Upper lobe of left lung (tissue), 6 donors: ENCODE measurements at regions not wholly inside any gene's neighbourhood (a gene's known extent, or its start where the extent isn't known, plus 50 kb on each side); places are given as distances from the start of the nearest gene placed in this dataset.

Experiments used
- ATAC-seq, 2 donors: fragments of 200-7000 bp; cut with Tn5 transposase; one replicate each; pipeline ENCODE4 v1.9.1; 2022; ENCODE audit warnings: mild to moderate bottlenecking in 2 of 2, moderate library complexity in 2 of 2; ENCODE audit not compliant: low FRiP score in 2 of 2
- DNase-seq, 2 donors: peaks; one replicate each; pipeline ENCODE4 v3.0.0-alpha.2; 2019 to 2020
- H3K27ac ChIP-seq, 4 donors: fragments of 200-600 bp; sonication (generic); one replicate each; pipeline ENCODE4 v1.5.1; 2016 to 2019
- H3K27me3 ChIP-seq, 4 donors: fragments of 200-600 bp; sonication (generic); one replicate each; pipeline ENCODE4 v1.5.1; 2017 to 2019
- H3K36me3 ChIP-seq, 4 donors: fragments of 200-600 bp; sonication (generic); one replicate each; pipeline ENCODE4 v1.5.1; 2016 to 2019
- H3K4me1 ChIP-seq, 4 donors: fragments of 200-600 bp; sonication (generic); one replicate each; pipeline ENCODE4 v1.5.1; 2018 to 2019
- H3K4me3 ChIP-seq, 4 donors: fragments of 200-600 bp; sonication (generic); one replicate each; pipeline ENCODE4 v1.5.1; 2017 to 2019; ENCODE audit warnings: mild to moderate bottlenecking in 2 of 4, moderate library complexity in 1 of 4
- H3K9me3 ChIP-seq, 4 donors: fragments of 200-600 bp; sonication (generic); one replicate each; pipeline ENCODE4 v1.5.1; 2018 to 2019
- EP300 ChIP-seq, 4 donors: sonication (generic); formaldehyde crosslinking; IDR thresholded peaks; one replicate each; pipeline ENCODE4 v1.5.1; 2017; ENCODE audit warnings: antibody characterized with exemption in 4 of 4, control low read depth in 2 of 4
- POLR2A ChIP-seq, 4 donors: fragments of 450-650 bp; IDR thresholded peaks; one replicate each; pipeline ENCODE4 v1.5.1; 2016 to 2017; ENCODE audit warnings: antibody characterized with exemption in 4 of 4, mild to moderate bottlenecking in 2 of 4
- POLR2AphosphoS5 ChIP-seq, 2 donors: sonication (generic); formaldehyde crosslinking; IDR thresholded peaks; one replicate each; pipeline ENCODE4 v1.5.1; 2017; ENCODE audit warnings: antibody characterized with exemption in 2 of 2
- WGBS, 2 donors: methylation state at CpG; one replicate each; pipeline ENCODE4 v1.1.5; 2017 to 2018; 5-methylcytosine and 5-hydroxymethylcytosine counted together
- TF ChIP-seq, protein P1 (sequence below), 6 experiments: fragments of 450-650 bp in 4 of 6; fragments of 200-600 bp in 2 of 6; sonication (generic) in 2 of 6; IDR thresholded peaks; one replicate each; pipeline ENCODE4 v1.5.1; 2016 to 2019; ENCODE audit warnings: antibody characterized with exemption in 6 of 6
- donor health status: DM: no; HTN: no; CAD: no; lungs with moderate emphysema.
- donor health status: DM: no; HTN: yes; CAD: no; lungs with severe emphysema.

DNA sequence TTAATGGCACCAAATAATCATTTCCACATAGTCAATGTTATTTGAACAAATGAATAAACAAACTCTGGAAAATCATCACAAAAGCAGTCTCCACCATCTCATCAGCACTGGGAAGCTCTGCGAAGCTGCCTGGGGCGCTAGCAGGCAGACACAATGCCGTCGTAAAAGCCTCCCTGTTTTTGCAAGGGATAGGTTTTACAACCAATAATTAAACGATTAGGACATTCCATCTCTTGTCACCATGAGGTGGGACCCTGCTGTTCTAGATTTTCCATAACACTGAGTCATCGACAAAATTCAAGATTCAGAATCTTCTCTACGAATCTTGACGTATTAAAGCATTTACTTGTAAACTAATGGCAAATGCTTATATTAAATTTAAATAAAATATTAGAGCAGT, 172.8 kb upstream of the AKR1E2 start:
- no peaks in the 10 kb centered on the region for H3K36me3 ChIP-seq
- DNase-seq (peak in 1 of 2 donors; percentile 1), ATAC-seq (no peak)
- no peak overlapping the region for H3K4me3 ChIP-seq
- H3K9me3 ChIP-seq: no peaks in the 10 kb centered on the region
- H3K27ac ChIP-seq: no peak overlapping the region
- TF ChIP-seq POLR2A (IDR thresholded peaks at IDR 0.05) (no peak), POLR2AphosphoS5 (IDR thresholded peaks at IDR 0.05) (no peak), EP300 (IDR thresholded peaks at IDR 0.05) (no peak)
- TF ChIP-seq, protein P1, sequence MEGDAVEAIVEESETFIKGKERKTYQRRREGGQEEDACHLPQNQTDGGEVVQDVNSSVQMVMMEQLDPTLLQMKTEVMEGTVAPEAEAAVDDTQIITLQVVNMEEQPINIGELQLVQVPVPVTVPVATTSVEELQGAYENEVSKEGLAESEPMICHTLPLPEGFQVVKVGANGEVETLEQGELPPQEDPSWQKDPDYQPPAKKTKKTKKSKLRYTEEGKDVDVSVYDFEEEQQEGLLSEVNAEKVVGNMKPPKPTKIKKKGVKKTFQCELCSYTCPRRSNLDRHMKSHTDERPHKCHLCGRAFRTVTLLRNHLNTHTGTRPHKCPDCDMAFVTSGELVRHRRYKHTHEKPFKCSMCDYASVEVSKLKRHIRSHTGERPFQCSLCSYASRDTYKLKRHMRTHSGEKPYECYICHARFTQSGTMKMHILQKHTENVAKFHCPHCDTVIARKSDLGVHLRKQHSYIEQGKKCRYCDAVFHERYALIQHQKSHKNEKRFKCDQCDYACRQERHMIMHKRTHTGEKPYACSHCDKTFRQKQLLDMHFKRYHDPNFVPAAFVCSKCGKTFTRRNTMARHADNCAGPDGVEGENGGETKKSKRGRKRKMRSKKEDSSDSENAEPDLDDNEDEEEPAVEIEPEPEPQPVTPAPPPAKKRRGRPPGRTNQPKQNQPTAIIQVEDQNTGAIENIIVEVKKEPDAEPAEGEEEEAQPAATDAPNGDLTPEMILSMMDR (IDR thresholded peaks at IDR 0.05): no peak
- H3K27me3 ChIP-seq: no peaks in the 10 kb centered on the region
- H3K4me1 ChIP-seq: peaks cover 0 to 12% (median 7%) of the 10 kb centered on the region in 4 donors
- 88 to 89% methylated on average over 8 of the region's 8 CpGs for WGBS, 2 donors

DNA sequence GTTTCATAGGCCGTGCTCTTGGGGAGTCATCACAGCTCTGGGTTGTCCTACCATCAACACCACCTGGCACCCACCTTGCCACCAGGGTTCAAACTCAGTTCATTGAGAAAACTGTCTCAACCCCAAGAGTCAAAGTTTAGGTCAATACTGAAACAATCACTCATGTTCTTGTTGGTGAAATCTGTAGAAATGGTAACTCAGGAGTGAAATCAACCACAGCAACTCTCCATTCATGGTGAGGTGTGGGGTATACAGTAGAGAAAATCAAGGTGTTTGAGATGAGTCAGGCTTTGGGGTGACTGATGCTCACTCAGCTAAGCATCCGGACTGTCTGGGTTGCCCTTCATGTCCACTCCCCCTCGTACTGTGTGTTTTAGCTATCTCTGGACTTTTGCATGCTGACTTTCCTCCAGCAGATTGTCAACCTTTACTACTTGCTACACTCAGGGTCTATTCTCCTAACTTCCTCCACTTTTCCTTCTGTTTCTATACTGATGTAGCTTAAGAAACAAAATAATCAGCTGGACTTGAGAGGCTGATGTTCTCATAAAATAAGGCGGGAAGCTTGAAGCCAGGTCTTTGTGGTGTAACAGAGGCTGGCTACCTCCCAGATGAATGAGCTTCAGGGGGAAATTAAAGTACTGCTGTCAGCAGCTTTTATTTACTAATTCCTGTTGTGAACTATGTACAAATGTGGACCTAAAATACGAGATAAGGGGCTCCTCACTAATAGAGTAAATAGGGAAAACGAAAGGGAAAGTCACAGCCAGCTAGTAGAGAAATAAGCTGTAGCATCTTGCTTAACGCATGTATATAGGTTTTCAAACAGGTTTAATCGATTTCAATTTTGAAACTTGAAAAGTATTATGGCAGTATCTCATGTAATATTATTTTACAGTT, 173.6 kb upstream of the AKR1E2 start:
- H3K9me3 ChIP-seq: no peaks in the 10 kb centered on the region
- peaks cover 0 to 12% (median 7%) of the 10 kb centered on the region in 4 donors for H3K4me1 ChIP-seq
- H3K27me3 ChIP-seq: no peaks in the 10 kb centered on the region
- no peak for ATAC-seq
- H3K36me3 ChIP-seq: no peaks in the 10 kb centered on the region
- TF ChIP-seq POLR2AphosphoS5 (IDR thresholded peaks at IDR 0.05) (no peak), POLR2A (IDR thresholded peaks at IDR 0.05) (no peak), EP300 (IDR thresholded peaks at IDR 0.05) (no peak)
- TF ChIP-seq, protein P1 (IDR thresholded peaks at IDR 0.05): no peak
- no peak overlapping the region for H3K27ac ChIP-seq
- no peak for DNase-seq
- no peak overlapping the region for H3K4me3 ChIP-seq
- WGBS, 2 donors: 69% methylated on average over 8 of the region's 8 CpGs

DNA sequence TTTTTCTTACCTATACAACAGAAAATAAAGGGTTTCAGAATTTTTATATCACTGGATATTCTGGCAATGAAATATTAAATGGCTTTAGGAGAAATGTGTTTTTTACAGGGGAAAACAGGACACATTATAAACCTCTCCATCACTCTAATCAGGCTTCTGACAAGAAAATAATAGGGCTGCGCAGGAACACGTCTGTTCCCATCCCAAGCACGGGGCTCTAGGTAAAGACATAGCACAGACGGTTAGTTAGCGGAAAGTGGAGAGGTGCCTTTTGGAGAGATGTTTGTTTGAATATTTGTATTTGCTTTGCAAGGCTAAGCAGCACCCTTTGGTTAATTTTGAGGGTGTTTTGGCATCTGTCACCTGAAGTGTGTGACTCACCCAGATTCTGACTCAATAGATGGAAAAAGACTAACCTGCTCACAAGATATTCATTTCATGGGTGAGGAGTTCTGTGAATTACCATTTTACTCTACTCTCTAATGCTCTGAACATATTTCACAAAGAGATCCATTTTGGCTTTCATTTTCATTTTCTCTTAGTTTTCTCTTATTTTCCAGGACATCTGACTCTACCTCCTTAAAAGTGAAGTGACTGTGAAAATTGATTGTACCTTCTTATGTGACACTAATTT, 174.5 kb upstream of the AKR1E2 start:
- Histone ChIP-seq H3K4me3 (no peak overlapping the region), H3K27me3 (no peaks in the 10 kb centered on the region), H3K27ac (no peak overlapping the region), H3K36me3 (no peaks in the 10 kb centered on the region), H3K9me3 (no peaks in the 10 kb centered on the region), H3K4me1 (peaks cover 0 to 12% (median 7%) of the 10 kb centered on the region in 4 donors)
- TF ChIP-seq POLR2A (IDR thresholded peaks at IDR 0.05): no peak
- no peak for TF ChIP-seq EP300 (IDR thresholded peaks at IDR 0.05)
- no peak for TF ChIP-seq POLR2AphosphoS5 (IDR thresholded peaks at IDR 0.05)
- TF ChIP-seq, protein P1 (IDR thresholded peaks at IDR 0.05): no peak
- ATAC-seq (no peak), DNase-seq (no peak)
- WGBS, 2 donors: 81 to 93% methylated on average over 5 of the region's 5 CpGs

DNA sequence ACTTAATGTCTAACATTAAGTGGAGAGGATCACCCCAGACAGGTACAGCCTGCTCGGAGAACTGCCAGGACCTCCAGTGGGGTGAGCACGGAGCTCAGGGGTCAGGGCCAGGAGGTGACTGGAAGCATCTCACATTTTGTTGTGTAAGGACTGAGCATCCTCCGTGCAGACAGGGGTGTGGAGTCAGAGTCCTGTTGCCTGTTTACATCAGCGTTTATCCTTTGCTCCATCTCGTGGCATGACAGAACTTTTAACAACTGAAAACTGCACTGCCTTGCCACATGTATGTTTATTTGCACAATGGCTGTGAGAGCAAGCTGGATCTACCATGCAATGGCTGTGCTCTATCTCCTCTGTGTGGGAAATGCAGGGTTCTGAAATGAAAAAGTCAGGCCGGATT, 175.4 kb upstream of the AKR1E2 start:
- Histone ChIP-seq H3K27me3 (no peaks in the 10 kb centered on the region), H3K4me1 (peaks cover 0 to 12% (median 7%) of the 10 kb centered on the region in 4 donors), H3K9me3 (no peaks in the 10 kb centered on the region), H3K4me3 (no peak overlapping the region), H3K27ac (no peak overlapping the region), H3K36me3 (no peaks in the 10 kb centered on the region)
- 53 to 58% methylated on average over 6 of the region's 6 CpGs for WGBS, 2 donors
- DNase-seq (no peak), ATAC-seq (peak; percentile 8 to 34)
- TF ChIP-seq POLR2AphosphoS5 (IDR thresholded peaks at IDR 0.05) (no peak), POLR2A (IDR thresholded peaks at IDR 0.05) (no peak), EP300 (IDR thresholded peaks at IDR 0.05) (no peak)
- TF ChIP-seq, protein P1 (IDR thresholded peaks at IDR 0.05): no peak
